ENCODE measurements at regions not wholly inside any gene's neighbourhood (a gene's known extent, or its start where the extent isn't known, plus 50 kb on each side); places are given as distances from the start of the nearest gene placed in this dataset.
"Not testable (repeated sequence)": the region's sequence is repeated elsewhere in the genome, so short reads cannot be mapped to it uniquely, and the experiment has no call there.

DNA sequence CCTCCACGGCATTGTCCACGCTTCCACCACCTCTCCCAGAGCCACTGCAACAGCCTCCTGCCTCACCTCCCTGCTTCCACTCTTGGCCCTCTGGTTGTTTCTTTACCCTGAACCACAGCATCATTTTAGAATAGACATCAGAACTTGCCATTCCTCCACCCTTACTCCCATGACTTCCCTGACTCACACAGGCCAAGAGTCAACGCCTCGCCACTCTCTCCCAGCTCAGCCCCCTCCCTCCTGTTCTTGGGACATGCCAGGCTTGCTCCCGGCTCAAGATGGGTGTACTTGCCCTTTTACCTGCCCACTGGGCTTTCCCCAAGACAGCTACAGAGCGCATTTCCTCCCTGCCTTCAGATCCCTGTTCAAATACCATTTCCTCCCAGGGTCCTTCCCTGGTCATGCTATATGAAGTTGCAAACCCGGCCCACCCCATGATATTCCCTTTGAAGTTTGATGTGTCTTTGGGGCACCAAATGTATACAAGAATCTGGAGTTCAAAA, 429.1 kb downstream of the RPS24 start:
- DNase-seq (ENCODE audit: low spot score) (no peak), ATAC-seq (ENCODE audit: insufficient number of reproducible peaks, low FRiP score, low read depth) (no peak)
- TF ChIP-seq, protein P1, sequence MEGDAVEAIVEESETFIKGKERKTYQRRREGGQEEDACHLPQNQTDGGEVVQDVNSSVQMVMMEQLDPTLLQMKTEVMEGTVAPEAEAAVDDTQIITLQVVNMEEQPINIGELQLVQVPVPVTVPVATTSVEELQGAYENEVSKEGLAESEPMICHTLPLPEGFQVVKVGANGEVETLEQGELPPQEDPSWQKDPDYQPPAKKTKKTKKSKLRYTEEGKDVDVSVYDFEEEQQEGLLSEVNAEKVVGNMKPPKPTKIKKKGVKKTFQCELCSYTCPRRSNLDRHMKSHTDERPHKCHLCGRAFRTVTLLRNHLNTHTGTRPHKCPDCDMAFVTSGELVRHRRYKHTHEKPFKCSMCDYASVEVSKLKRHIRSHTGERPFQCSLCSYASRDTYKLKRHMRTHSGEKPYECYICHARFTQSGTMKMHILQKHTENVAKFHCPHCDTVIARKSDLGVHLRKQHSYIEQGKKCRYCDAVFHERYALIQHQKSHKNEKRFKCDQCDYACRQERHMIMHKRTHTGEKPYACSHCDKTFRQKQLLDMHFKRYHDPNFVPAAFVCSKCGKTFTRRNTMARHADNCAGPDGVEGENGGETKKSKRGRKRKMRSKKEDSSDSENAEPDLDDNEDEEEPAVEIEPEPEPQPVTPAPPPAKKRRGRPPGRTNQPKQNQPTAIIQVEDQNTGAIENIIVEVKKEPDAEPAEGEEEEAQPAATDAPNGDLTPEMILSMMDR (IDR thresholded peaks at IDR 0.05), result no peak
- Histone ChIP-seq H3K4me1 (ENCODE audit: control insufficient read depth in 1 of 2, low read depth in 2 of 2) (no peaks in the 10 kb centered on the region), H3K4me3 (no peak overlapping the region), H3K9me3 (no peaks in the 10 kb centered on the region), H3K27ac (no peak overlapping the region), H3K36me3 (no peaks in the 10 kb centered on the region), H3K27me3 (replicated peaks; ENCODE audit: insufficient read depth) (no peaks in the 10 kb centered on the region)

DNA sequence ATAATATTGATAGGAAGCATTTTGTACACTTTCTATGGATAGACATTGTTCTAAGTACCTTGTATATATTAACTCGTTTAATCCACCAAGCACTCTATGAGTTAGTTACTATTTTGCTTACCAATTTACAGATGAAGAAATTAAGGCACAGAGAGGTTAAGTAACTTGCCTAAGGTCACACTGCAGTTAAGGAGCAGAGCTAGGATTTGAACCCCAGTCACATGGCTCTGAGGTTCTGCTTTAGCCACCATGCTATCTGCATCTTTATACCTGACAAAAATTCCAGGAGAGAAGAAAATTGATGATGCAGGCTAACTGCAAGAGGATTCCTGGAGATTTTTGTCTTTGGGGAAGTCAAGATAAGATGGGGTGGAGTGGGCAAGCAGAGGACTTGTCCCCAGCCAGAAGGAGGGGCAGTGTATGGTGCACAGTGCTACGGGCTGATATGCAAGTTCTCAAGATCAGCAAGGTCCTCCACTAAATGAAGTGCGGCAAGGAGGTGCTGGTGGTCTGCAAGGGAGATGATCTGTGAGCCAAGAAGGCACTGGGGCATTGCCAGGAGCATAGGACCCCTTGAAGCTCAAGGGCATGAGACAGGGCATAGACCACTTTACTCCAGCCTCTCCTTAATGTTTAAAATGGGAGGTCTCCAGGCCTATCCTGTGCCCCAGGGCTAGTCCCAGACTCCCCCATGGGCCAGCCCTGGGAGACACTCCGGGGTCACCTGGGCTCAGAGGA, 430.6 kb downstream of the RPS24 start:
- no peaks in the 10 kb centered on the region for H3K36me3 ChIP-seq
- no peak overlapping the region for H3K4me3 ChIP-seq
- no peaks in the 10 kb centered on the region for H3K9me3 ChIP-seq
- H3K4me1 ChIP-seq (ENCODE audit: control insufficient read depth in 1 of 2, low read depth in 2 of 2), result no peaks in the 10 kb centered on the region
- H3K27me3 ChIP-seq (replicated peaks; ENCODE audit: insufficient read depth), result no peaks in the 10 kb centered on the region
- TF ChIP-seq, protein P1 (IDR thresholded peaks at IDR 0.05), result no peak
- H3K27ac ChIP-seq, result no peak overlapping the region
- DNase-seq (ENCODE audit: low spot score) (no peak), ATAC-seq (ENCODE audit: insufficient number of reproducible peaks, low FRiP score, low read depth) (no peak)

DNA sequence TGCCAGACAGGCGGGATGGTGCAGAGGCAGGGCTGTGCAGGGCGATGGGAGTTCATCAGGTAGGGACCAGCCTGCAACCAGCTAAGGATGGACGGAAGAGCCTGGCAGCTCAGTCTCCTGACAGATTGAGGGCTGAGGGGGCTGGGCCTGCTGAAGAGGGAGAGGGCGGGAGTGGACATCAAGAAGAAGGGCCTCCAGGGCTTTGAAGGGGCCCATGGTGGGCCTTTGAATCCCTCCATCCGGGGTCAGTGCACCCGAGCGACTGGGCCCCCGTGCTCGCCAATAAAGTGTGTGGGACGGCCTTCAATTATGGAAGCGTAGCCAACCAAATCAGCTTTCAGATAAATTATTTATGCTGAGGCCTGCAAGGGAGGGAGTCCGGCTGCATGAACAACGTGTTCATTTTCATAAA, 431.2 kb downstream of the RPS24 start:
- DNase-seq (ENCODE audit: low spot score), result no peak
- Histone ChIP-seq H3K27ac (no peak overlapping the region), H3K4me3 (no peak overlapping the region), H3K36me3 (no peaks in the 10 kb centered on the region), H3K4me1 (ENCODE audit: control insufficient read depth in 1 of 2, low read depth in 2 of 2) (no peaks in the 10 kb centered on the region), H3K9me3 (no peaks in the 10 kb centered on the region), H3K27me3 (replicated peaks; ENCODE audit: insufficient read depth) (no peaks in the 10 kb centered on the region)
- no peak for ATAC-seq (ENCODE audit: insufficient number of reproducible peaks, low FRiP score, low read depth)
- TF ChIP-seq, protein P1 (IDR thresholded peaks at IDR 0.05), result no peak

DNA sequence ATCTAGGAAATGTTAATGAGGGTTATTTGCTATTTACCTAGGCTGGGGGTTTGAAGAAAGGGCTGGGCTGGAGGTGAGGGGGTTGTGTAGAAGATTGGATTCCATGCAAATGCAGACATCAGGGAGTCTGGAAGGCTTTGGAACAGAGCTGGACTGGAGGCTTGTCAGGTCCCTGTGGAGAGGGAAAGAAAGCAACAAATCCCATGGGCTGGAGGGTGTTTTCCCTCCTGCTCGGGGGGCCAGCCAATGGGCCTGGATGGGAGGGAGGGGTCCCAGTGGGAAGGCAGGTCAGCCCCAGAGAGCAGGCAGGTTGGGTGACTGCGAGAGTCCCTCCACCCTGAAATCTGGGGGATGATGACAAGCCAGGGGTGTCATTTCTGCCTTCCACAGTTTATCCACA, 431.8 kb downstream of the RPS24 start:
- Histone ChIP-seq H3K27ac (no peak overlapping the region), H3K4me1 (ENCODE audit: control insufficient read depth in 1 of 2, low read depth in 2 of 2) (no peaks in the 10 kb centered on the region), H3K36me3 (no peaks in the 10 kb centered on the region), H3K27me3 (replicated peaks; ENCODE audit: insufficient read depth) (no peaks in the 10 kb centered on the region), H3K4me3 (no peak overlapping the region), H3K9me3 (no peaks in the 10 kb centered on the region)
- TF ChIP-seq, protein P1 (IDR thresholded peaks at IDR 0.05), result no peak
- ATAC-seq (ENCODE audit: insufficient number of reproducible peaks, low FRiP score, low read depth) (no peak), DNase-seq (ENCODE audit: low spot score) (no peak)

DNA sequence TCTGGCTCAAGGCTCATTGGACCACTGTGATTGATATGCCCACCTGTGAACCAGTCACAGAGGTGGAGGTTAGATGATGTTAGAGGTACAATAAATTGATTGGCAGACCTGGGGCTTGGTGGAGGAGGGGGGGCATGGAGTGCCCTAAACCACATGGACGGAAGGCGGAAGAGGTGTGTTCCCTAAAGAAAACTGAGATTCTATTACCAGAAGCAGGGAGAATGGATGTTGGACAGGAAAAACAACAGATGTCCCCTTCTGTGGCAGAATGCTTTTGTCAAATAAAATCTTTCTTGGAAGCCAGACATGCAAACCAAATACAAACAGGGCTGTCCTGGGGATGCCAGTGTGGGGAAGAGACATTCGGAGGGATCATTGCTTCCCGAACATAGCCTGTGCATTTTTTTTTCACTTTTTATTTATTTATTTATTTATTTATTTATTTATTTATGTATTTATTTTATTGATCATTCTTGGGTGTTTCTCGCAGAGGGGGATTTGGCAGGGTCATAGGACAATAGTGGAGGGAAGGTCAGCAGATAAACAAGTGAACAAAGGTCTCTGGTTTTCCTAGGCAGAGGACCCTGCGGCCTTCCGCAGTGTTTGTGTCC, 433.9 kb downstream of the RPS24 start:
- Histone ChIP-seq H3K27ac (no peak overlapping the region), H3K4me1 (ENCODE audit: control insufficient read depth in 1 of 2, low read depth in 2 of 2) (no peaks in the 10 kb centered on the region), H3K27me3 (replicated peaks; ENCODE audit: insufficient read depth) (no peaks in the 10 kb centered on the region), H3K4me3 (no peak overlapping the region), H3K9me3 (no peaks in the 10 kb centered on the region), H3K36me3 (no peaks in the 10 kb centered on the region)
- DNase-seq (ENCODE audit: low spot score), result no peak
- TF ChIP-seq, protein P1 (IDR thresholded peaks at IDR 0.05), result no peak
- no peak for ATAC-seq (ENCODE audit: insufficient number of reproducible peaks, low FRiP score, low read depth)

DNA sequence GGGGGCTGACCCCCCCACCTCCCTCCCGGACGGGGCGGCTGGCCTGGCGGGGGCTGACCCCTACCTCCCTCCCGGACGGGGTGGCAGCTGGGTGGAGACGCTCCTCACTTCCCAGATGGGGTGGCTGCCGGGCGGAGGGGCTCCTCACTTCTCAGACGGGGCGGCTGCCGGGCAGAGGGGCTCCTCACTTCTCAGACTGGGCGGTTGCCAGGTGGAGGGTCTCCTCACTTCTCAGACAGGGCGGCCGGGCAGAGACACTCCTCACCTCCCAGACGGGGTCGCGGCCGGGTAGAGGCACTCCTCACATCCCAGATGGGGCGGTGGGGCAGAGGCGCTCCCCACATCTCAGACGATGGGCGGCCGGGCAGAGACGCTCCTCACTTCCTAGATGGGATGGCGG, 435.1 kb downstream of the RPS24 start:
- H3K27me3 ChIP-seq (replicated peaks; ENCODE audit: insufficient read depth); H3K36me3 ChIP-seq; H3K9me3 ChIP-seq; ATAC-seq (ENCODE audit: insufficient number of reproducible peaks, low FRiP score, low read depth); H3K4me1 ChIP-seq (ENCODE audit: control insufficient read depth in 1 of 2, low read depth in 2 of 2); H3K4me3 ChIP-seq; DNase-seq (ENCODE audit: low spot score); H3K27ac ChIP-seq: not testable (repeated sequence)

All from thoracic aorta (tissue), 2 donors.